ENCODE measurements at regions not wholly inside any gene's neighbourhood (a gene's known extent, or its start where the extent isn't known, plus 50 kb on each side); places are given as distances from the start of the nearest gene placed in this dataset.
"Not testable (repeated sequence)": the region's sequence is repeated elsewhere in the genome, so short reads cannot be mapped to it uniquely, and the experiment has no call there.

GRCh38 chr11:49823188-49823587 lies 129.0 kb upstream of the OR4C13 start:
- not testable (repeated sequence) for DNase-seq

- not testable (repeated sequence) for DNase-seq
Observed at GRCh38 chr11:49850541-49850940, 101.7 kb upstream of the OR4C13 start.

GRCh38 chr11:49851511-49851910 lies 100.7 kb upstream of the OR4C13 start:
- no peak for DNase-seq

GRCh38 chr11:49851971-49852389 lies 100.2 kb upstream of the OR4C13 start:
- DNase-seq = no peak

GRCh38 chr11:49888875-49889274 lies 63.3 kb upstream of the OR4C13 start:
- not testable (repeated sequence) for DNase-seq

DNA sequence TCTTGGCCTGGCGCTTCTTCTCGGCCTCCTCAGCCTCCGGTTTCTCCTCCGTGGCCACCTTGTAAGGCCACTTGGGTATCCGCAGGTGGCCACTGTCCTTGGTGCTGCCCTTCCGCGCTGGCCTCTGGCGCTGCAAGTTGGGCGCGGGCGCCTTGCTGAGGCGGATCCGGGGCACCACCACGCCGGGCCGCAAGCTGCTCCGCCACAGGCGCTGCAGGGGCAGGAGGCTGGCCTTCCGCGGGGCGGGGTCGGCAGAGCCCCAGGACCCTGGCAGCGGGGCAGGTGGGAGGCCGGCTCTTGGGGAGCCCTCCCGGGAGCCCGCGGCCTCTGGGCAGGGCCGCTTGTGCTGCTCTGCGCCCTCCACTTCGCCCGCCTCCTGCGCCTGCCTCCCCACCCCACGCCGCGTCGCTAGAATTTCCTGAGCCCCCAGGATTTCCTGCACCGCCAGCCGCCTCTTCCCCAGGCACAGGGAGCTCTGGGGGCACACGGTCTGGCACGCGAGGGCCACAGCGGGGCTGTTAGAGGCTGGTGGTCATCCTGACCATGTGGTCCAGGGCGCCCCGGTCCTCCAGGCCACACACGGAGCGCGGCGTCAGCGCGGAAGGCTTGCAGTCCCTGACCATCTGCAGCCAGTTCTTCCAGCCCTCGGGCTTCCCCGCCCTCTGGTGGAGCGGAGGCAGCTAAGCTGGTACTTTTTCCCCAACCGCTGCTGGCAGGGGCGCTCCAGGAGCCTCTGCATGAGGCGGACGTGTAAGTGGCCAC lies 60.1 kb upstream of the OR4C13 start:
- not testable (repeated sequence) for DNase-seq

- not testable (repeated sequence) for DNase-seq
Observed at GRCh38 chr11:49893442-49893841, 58.7 kb upstream of the OR4C13 start.

Measured in NCI-H2171 treated with DMSO at 0.1 percent for 48 hours (cell line).